GM18505 (cell line): ENCODE measurements at regions not wholly inside any gene's neighbourhood (a gene's known extent, or its start where the extent isn't known, plus 50 kb on each side); places are given as distances from the start of the nearest gene placed in this dataset.

Experiments
- ATAC-seq: cut with Tn5 transposase; IDR thresholded peaks from one replicate; pipeline ENCODE4 v1.9.1; 2021; ENCODE audit not compliant: unreplicated experiment
- POLR2A ChIP-seq: IDR thresholded peaks from 4 replicates; pipeline ENCODE4 v1.6.1; 2011; ENCODE audit warnings: borderline replicate concordance; ENCODE audit not compliant: insufficient read depth, insufficient read length; ENCODE audit errors: extremely low read depth

GRCh38 chr7:17625043-17625442, 315.3 kb downstream of the SNX13 start:
- no peak for ATAC-seq
- no peak for TF ChIP-seq POLR2A

- TF ChIP-seq POLR2A: no peak
- ATAC-seq: no peak
Measured at GRCh38 chr7:17626235-17626634, 314.1 kb downstream of the SNX13 start.

GRCh38 chr7:17631061-17631460, 309.2 kb downstream of the SNX13 start:
- no peak for TF ChIP-seq POLR2A
- ATAC-seq: no peak

- ATAC-seq: no peak
- TF ChIP-seq POLR2A: no peak
Measured at GRCh38 chr7:17632384-17632783, 307.9 kb downstream of the SNX13 start.

GRCh38 chr7:17633067-17633466, 307.2 kb downstream of the SNX13 start:
- no peak for ATAC-seq
- no peak for TF ChIP-seq POLR2A

- no peak for TF ChIP-seq POLR2A
- no peak for ATAC-seq
Measured at GRCh38 chr7:17638727-17639126, 301.6 kb downstream of the SNX13 start.

- ATAC-seq: peak; percentile 50
- no peak for TF ChIP-seq POLR2A
Measured at GRCh38 chr7:17640730-17641377, 299.4 kb downstream of the SNX13 start.

GRCh38 chr7:17645500-17645899, 294.8 kb downstream of the SNX13 start:
- no peak for ATAC-seq
- TF ChIP-seq POLR2A: no peak

- TF ChIP-seq POLR2A: no peak
- no peak for ATAC-seq
Measured at GRCh38 chr7:17646253-17646956, 293.9 kb downstream of the SNX13 start.

- no peak for TF ChIP-seq POLR2A
- no peak for ATAC-seq
Measured at GRCh38 chr7:17651341-17651740, 289.0 kb downstream of the SNX13 start.

GRCh38 chr7:17651863-17652385, 288.4 kb downstream of the SNX13 start:
- TF ChIP-seq POLR2A: no peak
- ATAC-seq: no peak

GRCh38 chr7:17654940-17655339, 285.4 kb downstream of the SNX13 start:
- no peak for ATAC-seq
- TF ChIP-seq POLR2A: no peak

- no peak for ATAC-seq
- no peak for TF ChIP-seq POLR2A
Measured at GRCh38 chr7:17659126-17659525, 281.2 kb downstream of the SNX13 start.

- ATAC-seq: no peak
- no peak for TF ChIP-seq POLR2A
Measured at GRCh38 chr7:17660116-17660515, 280.2 kb downstream of the SNX13 start.
